Stomach (tissue), 8 donors: ENCODE measurements at regions not wholly inside any gene's neighbourhood (a gene's known extent, or its start where the extent isn't known, plus 50 kb on each side); places are given as distances from the start of the nearest gene placed in this dataset.
A peak's percentile ranks its signal among the peaks of the same experiment; 100 is the strongest.

Experiments used
- DNase-seq, 2 donors: peaks; one replicate each; pipeline versions ENCODE4 v3.0.0 to v3.0.0-alpha.2; 2013 to 2019
- H3K27ac ChIP-seq, 5 donors: fragments of 200-600 bp in 4 of 5; sonication (generic) in 4 of 5; one replicate each; pipeline ENCODE4 v1.5.1; 2013 to 2019; ENCODE audit warnings: mild to moderate bottlenecking in 1 of 5, moderate library complexity in 1 of 5
- H3K27me3 ChIP-seq, 3 donors: fragments of 200-600 bp; sonication (generic); one replicate each; pipeline ENCODE4 v1.5.1; 2017 to 2019; ENCODE audit warnings: mixed run types in 1 of 3
- H3K36me3 ChIP-seq, 4 donors: fragments of 200-600 bp; sonication (generic); 1 replicate in 3 of 4; 2 replicates in 1 of 4; pipeline ENCODE4 v1.5.1; 2016 to 2019
- H3K4me1 ChIP-seq, 4 donors: fragments of 200-600 bp; sonication (generic); one replicate each; pipeline ENCODE4 v1.5.1; 2016 to 2019
- H3K4me3 ChIP-seq, 4 donors: fragments of 200-600 bp; sonication (generic) in 3 of 4; one replicate each; pipeline ENCODE4 v1.5.1; 2016 to 2019; ENCODE audit warnings: mild to moderate bottlenecking in 1 of 4
- H3K9me3 ChIP-seq, 4 donors: fragments of 200-600 bp; sonication (generic); one replicate each; pipeline ENCODE4 v1.5.1; 2016 to 2019
- EP300 ChIP-seq: sonication (generic); formaldehyde crosslinking; IDR thresholded peaks from one replicate; pipeline ENCODE4 v1.6.1; 2017; ENCODE audit warnings: antibody characterized with exemption
- POLR2A ChIP-seq, 4 donors: fragments of 450-650 bp; IDR thresholded peaks; one replicate each; pipeline ENCODE4 v1.6.1; 2016; ENCODE audit warnings: antibody characterized with exemption in 4 of 4, control low read depth in 2 of 4, mild to moderate bottlenecking in 1 of 4, moderate library complexity in 1 of 4
- POLR2AphosphoS5 ChIP-seq, 3 donors: sonication (generic); formaldehyde crosslinking; IDR thresholded peaks; one replicate each; pipeline ENCODE4 v1.6.1; 2016; ENCODE audit warnings: antibody characterized with exemption in 3 of 3
- WGBS, 5 donors: extraction: QIAGEN DNeasy Blood & Tissue Kit in 3 of 5; methylation state at CpG; one replicate each; pipeline versions ENCODE4 v1.1.5 to v1.1.7; 2013 to 2018; 5-methylcytosine and 5-hydroxymethylcytosine counted together
- intact Hi-C: fragments of 100-400 bp; cut with DNase I; formaldehyde crosslinking; loops from one replicate; pipeline ENCODE4 v1.15.1; 2023; ENCODE audit warnings: low total_unique reads
- TF ChIP-seq, protein P1 (sequence below), 7 experiments: fragments of 450-650 bp in 4 of 7; fragments of 200-600 bp in 3 of 7; sonication (generic) in 3 of 7; IDR thresholded peaks; one replicate each; pipeline ENCODE4 v1.5.1; 2016 to 2019; ENCODE audit warnings: antibody characterized with exemption in 7 of 7, control low read depth in 2 of 7, mild to moderate bottlenecking in 1 of 7
- donor health status: healthy with polysubstance abuse.
- donor health status: Bipolar disorder and iron deficiency.
- donor health status: healthy.

DNA sequence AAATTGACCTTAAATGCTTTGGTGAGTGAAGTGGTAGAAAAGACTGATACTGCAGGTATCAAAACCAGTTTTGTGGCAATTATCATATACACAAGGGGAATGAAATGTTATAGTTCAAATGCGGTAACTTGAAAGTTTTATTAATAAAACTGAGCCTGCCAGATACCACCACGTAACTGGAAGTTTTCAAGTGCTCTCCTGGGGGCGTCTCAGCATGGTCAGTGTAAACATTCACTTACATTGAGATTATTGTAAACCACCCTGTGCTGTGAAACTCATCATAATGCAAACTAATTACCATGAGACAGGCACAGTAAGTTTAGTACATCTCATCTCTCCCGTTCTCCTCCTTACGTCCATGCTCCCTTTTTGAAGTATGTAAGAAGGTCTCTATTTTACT is 280.7 kb upstream of the FAR2 start:
- intact Hi-C loops, result no loop called here

DNA sequence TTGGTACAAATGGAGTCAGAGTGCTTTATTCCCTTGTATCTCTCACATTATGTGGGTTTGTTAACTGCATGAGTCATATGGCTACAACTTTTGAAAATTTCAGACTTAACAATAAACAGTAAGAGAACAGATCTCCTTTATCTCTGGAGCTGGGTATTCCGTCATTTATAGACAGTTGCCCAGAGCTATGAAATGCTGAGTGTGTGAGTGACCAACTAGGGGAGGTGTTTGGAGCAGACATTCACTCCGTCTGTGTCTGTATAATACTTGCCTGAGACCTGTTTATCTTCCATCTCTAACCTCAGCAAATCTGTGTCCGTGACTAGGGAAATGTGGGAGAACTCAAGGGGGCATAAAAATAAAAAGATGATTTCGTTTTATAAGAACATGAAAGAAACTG is 279.9 kb upstream of the FAR2 start:
- 75 to 78% (median 77%) methylated on average over 4 of the region's 4 CpGs for WGBS, 5 donors
- no peak overlapping the region for H3K4me3 ChIP-seq
- no peaks in the 10 kb centered on the region for H3K9me3 ChIP-seq
- H3K27me3 ChIP-seq, result no peaks in the 10 kb centered on the region
- H3K36me3 ChIP-seq, result no peaks in the 10 kb centered on the region
- no peaks in the 10 kb centered on the region for H3K4me1 ChIP-seq
- intact Hi-C loops, result no loop called here
- TF ChIP-seq POLR2A (IDR thresholded peaks at IDR 0.05) (no peak), EP300 (no peak), POLR2AphosphoS5 (IDR thresholded peaks at IDR 0.05) (no peak)
- TF ChIP-seq, protein P1, sequence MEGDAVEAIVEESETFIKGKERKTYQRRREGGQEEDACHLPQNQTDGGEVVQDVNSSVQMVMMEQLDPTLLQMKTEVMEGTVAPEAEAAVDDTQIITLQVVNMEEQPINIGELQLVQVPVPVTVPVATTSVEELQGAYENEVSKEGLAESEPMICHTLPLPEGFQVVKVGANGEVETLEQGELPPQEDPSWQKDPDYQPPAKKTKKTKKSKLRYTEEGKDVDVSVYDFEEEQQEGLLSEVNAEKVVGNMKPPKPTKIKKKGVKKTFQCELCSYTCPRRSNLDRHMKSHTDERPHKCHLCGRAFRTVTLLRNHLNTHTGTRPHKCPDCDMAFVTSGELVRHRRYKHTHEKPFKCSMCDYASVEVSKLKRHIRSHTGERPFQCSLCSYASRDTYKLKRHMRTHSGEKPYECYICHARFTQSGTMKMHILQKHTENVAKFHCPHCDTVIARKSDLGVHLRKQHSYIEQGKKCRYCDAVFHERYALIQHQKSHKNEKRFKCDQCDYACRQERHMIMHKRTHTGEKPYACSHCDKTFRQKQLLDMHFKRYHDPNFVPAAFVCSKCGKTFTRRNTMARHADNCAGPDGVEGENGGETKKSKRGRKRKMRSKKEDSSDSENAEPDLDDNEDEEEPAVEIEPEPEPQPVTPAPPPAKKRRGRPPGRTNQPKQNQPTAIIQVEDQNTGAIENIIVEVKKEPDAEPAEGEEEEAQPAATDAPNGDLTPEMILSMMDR (IDR thresholded peaks at IDR 0.05), result no peak
- H3K27ac ChIP-seq, result no peak overlapping the region
- DNase-seq, result no peak

More for the DNA sequence above, 280.7 kb upstream of the FAR2 start:
- Histone ChIP-seq H3K4me1 (no peaks in the 10 kb centered on the region), H3K9me3 (no peaks in the 10 kb centered on the region), H3K27ac (no peak overlapping the region), H3K36me3 (no peaks in the 10 kb centered on the region), H3K4me3 (no peak overlapping the region), H3K27me3 (no peaks in the 10 kb centered on the region)
- 76 to 87% (median 79%) methylated on average over 5 of the region's 5 CpGs for WGBS, 5 donors
- no peak for DNase-seq
- TF ChIP-seq POLR2AphosphoS5 (IDR thresholded peaks at IDR 0.05), result no peak
- no peak for TF ChIP-seq POLR2A (IDR thresholded peaks at IDR 0.05)
- TF ChIP-seq, protein P1 (IDR thresholded peaks at IDR 0.05), result no peak
- no peak for TF ChIP-seq EP300

DNA sequence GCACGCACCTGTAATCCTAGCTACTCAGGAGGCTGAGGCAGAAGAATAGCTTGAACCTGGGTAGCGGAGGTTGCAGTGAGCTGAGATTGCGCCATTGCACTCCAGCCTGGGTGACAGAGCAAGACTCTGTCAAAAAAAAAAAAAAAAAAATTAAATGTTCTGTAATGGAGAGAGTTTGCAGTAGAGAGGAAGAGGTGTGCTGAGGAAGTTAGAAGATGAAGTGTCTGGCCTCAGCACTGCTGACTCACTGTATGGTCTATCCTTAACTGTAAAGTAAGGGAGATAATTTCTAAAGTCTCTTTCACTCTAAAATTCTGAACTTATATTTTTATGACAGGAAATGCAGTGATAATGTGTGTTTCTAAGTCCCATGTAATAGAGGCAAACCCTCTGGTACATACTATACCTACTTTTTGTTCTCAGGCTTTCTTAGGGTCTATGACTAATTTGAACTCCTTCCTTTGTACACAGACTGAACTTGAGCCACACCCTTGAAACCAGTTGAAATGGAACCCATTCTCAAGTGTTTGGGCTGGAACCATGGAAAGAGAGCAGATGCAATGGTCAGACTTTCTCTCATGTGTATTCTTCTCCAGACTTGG is 278.1 kb upstream of the FAR2 start:
- no peaks in the 10 kb centered on the region for H3K36me3 ChIP-seq
- H3K27me3 ChIP-seq, result no peaks in the 10 kb centered on the region
- H3K9me3 ChIP-seq, result no peaks in the 10 kb centered on the region
- no peaks in the 10 kb centered on the region for H3K4me1 ChIP-seq
- no peak for DNase-seq
- 49 to 78% (median 58%) methylated on average over 3 of the region's 3 CpGs for WGBS, 5 donors
- H3K4me3 ChIP-seq, result no peak overlapping the region
- no peak for TF ChIP-seq POLR2A (IDR thresholded peaks at IDR 0.05)
- TF ChIP-seq POLR2AphosphoS5 (IDR thresholded peaks at IDR 0.05), result no peak
- TF ChIP-seq EP300, result no peak
- TF ChIP-seq, protein P1 (IDR thresholded peaks at IDR 0.05), result no peak
- no peak overlapping the region for H3K27ac ChIP-seq
- intact Hi-C loops, result no loop called here

DNA sequence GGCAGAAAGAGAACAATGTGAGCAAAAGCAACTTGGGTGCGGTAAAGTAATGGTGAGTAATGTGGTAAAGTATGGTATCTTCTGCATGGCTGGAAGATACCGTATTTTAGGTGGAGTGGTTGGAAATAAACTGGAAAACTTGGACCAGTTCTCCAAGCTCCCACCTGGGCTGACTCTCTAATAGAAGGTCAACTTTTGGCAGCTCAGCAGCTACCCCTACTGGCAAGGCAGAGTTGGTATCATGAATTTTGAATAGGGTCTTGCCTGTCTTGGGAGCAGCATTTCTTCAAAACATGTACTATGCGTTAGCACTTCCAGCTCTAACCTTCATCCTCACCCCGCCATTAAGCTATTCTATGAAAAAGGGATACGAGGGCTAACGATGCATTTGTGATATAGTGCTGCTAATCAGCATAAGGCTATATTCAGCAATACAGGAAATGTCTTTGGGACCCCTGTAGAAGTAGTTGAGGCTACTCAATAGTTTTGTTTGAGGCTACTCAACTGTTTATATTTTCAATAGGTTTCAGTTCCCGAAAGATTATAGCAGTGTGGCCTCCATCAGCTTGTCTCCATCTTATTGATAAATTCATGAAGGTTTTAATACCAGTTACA is 276.3 kb upstream of the FAR2 start:
- H3K4me3 ChIP-seq, result no peak overlapping the region
- TF ChIP-seq, protein P1 (IDR thresholded peaks at IDR 0.05), result peak in 4 of 7 experiments; percentile 34 to 55 (median 45)
- TF ChIP-seq POLR2A (IDR thresholded peaks at IDR 0.05), result no peak
- H3K27ac ChIP-seq, result no peak overlapping the region
- H3K36me3 ChIP-seq, result no peaks in the 10 kb centered on the region
- DNase-seq, result peak; percentile 25 to 75
- H3K27me3 ChIP-seq, result no peaks in the 10 kb centered on the region
- intact Hi-C loops, result no loop called here
- no peaks in the 10 kb centered on the region for H3K4me1 ChIP-seq
- 45 to 57% (median 51%) methylated on average over 7 of the region's 7 CpGs for WGBS, 5 donors
- no peaks in the 10 kb centered on the region for H3K9me3 ChIP-seq
